ENCODE measurements at regions not wholly inside any gene's neighbourhood (a gene's known extent, or its start where the extent isn't known, plus 50 kb on each side); places are given as distances from the start of the nearest gene placed in this dataset.
"Not testable (repeated sequence)": the region's sequence is repeated elsewhere in the genome, so short reads cannot be mapped to it uniquely, and the experiment has no call there.

GRCh38 chr3:8366219-8366810 lies 135.3 kb upstream of the LMCD1 start:
- no peak for DNase-seq

DNA sequence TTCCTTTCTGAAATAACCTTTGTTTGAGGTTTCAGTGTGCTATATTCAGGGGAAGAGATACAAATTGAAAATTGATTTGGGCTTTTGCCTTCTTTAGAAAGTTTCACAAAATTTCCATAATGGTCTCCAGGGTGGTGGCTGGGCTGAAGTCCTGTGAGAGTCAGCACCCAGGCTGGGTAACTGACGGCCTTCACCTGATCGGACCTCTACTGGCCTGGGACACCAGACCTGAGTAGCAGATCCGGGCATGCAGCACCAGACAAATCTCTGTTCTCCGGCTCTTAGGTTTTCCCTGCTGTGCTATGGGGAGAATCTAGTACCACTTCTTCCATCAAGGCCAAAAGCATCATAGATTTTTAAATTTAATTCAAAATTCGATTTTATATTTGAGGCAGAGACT lies 133.0 kb upstream of the LMCD1 start:
- DNase-seq = no peak

DNA sequence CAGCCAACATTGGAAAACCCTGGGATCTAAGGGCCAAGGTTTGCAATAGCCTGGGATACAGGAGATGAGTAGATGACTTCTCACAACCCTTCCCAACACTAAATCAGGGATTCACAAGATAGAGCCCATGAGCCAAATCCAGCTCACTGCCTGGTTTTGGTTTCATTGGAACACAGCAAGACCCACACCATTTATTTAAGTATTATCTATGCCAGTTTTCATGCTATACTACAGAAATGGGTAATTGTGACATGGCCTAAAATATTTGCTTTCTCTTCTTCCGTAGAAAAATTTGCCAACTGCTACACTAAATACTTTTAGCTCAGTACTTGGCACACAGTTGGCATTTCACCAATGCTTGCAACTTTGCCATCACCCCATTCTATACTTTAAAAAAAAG lies 132.0 kb upstream of the LMCD1 start:
- DNase-seq = no peak

DNA sequence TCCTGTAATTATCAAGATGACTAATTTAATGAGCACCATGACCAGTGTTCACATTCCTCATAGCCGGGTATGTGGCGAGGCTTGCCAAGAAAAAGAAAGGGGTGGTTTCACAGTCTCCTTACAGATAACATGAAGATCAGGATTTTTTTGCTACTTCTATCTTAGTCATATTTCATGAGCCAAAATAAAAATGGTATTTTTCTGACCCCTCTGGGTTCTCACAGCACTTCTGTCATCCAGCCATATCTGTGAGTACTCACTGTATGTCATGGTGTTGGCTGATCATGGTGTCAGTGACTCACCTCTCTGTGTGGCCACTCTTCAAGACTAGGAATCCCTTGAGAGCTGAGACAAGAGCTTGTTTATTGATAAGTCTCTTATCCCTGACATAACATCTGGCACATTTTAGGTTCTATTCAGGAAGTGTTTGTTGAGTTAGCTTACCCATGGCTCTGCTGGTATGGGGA lies 130.5 kb upstream of the LMCD1 start:
- no peak for DNase-seq

GRCh38 chr3:8371960-8372463 lies 129.6 kb upstream of the LMCD1 start:
- DNase-seq = no peak

- no peak for DNase-seq
These were observed 120.5 kb upstream of the LMCD1 start for GRCh38 chr3:8380904-8381704.

DNA sequence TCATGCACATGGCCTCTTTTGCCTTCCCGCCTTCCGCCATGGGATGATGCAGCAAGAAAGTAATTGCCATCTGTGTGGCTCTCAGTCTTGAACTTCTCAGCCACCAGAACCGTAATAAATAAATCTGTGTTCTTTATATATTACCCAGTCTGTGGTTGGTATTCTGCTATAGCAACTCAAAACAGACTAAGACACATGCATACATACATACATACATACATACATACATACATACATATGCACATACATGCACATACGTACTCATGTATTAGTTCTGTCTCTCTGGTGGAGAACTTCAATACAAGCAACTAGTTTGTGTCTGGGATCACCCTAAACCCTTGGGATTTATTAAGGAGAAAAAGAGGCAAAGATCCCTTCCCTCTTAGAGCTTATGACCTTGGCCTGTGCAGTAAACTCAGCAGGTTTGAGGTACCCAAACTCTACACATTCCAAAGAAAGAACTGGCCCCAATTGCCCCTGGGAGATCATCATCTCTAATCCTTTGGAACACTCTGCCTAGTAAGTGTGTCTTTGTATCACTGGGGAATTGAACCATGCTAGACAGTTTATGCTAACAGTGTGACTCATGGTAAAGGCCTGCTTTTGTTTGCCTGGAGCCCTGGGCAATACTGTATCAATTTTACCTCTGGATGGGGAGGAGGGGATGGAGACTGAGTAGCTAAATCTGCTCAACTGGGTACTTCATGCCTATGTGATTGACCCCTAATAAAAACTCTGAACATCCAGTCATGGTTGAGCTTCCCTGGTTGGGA lies 115.6 kb upstream of the LMCD1 start:
- DNase-seq = no peak

DNA sequence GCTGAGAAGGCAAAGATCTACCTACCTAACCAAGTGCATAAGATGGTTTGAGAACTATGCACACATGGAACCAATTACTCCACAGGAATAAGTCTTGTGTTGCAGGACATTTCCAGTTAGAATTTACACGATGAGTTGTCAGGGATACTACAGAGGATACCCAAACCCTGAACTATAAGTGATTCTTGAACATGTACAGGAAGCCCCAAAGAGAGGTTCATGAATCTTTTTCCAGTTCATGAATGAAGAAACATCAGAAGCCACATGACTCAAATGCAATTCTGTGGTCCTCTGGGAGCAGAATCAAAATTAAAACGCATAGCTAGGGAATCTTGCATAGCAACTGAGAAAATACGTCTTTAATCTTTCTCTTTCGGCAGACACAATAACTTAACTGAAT lies 114.1 kb upstream of the LMCD1 start:
- no peak for DNase-seq

GRCh38 chr3:8399686-8400085 lies 101.9 kb upstream of the LMCD1 start:
- DNase-seq = no peak

GRCh38 chr3:8400911-8401310 lies 100.7 kb upstream of the LMCD1 start:
- DNase-seq = no peak

- no peak for DNase-seq
These were observed 97.6 kb upstream of the LMCD1 start for GRCh38 chr3:8403996-8404395.

DNA sequence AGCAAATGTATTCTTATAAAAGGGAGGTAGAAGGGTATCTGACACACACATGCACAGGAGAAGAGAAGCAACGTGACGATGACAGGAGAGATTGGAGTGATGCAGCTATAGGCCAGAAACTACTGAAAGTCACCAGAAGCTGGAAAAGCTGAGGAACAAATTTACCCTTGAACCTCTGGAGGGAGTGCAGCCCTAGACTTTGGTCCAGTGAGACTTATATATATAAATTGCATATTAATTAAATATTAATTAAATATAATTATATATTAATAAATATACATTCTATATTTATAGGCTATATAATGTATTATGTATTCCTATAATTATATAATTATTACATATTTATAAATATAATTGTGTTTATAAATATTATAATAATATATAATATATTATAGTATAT lies 96.5 kb upstream of the LMCD1 start:
- DNase-seq = no peak

DNA sequence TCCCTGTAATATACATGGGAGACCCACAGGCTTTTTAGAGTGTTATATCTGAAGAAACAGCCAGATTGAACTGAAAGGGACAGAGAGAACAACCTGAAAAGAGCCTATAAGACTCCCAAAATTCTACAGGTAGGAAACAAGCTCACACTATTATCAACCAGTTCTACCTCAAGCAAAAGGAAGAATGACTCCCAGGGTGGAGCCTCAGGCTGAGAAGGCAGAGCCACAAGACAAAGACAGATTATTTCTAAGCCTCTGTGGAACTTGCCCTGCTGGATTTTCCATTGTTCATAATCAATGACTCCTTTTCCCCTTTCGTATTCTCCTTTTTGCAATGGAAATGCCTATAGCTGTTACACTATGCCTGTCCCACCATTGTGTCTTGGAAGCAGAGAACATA lies 95.1 kb upstream of the LMCD1 start:
- no peak for DNase-seq

GRCh38 chr3:8413337-8413926 lies 88.2 kb upstream of the LMCD1 start:
- no peak for DNase-seq

GRCh38 chr3:8416965-8417364 lies 84.7 kb upstream of the LMCD1 start:
- no peak for DNase-seq

GRCh38 chr3:8420612-8421011 lies 81.0 kb upstream of the LMCD1 start:
- DNase-seq = no peak

DNA sequence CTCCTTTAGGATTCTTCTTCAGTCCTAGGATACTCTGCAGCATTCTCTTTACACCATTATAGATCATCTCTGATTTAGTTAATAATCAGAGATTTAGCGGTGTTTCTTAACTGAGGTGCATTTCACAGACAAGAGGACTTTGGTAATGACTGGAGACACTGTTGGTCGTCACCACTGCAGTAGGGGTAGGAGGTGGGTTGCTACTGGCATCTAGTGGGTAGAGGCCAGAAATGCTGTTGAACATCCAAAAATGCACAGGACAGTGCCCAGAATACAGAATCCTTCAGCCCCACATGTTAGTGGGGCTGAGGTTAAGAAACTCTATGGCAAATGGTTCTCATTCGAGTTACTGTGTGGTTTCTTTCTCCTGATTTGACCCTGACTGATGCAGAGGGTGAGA lies 80.4 kb upstream of the LMCD1 start:
- DNase-seq = no peak

- DNase-seq = no peak
These were observed 79.9 kb upstream of the LMCD1 start for GRCh38 chr3:8421711-8422110.

DNA sequence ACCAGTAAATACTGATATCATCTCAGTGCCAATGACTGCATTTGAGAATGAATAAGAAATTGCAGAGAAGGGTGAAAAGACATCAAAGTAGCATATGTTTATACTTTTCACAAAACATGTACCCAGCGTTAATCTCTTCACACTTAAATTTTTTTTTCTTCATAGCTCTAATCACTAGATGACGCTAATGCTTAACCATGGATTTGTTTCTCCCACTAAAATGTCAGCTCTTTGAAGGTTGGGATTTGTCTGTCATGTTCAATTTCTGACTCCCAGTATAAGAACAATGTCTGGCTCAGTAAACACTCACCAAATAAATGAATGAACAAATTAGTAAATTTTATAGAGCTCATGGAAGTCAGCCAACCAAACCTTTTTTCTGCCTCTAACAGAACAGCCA lies 78.3 kb upstream of the LMCD1 start:
- DNase-seq = peak; percentile 1

DNA sequence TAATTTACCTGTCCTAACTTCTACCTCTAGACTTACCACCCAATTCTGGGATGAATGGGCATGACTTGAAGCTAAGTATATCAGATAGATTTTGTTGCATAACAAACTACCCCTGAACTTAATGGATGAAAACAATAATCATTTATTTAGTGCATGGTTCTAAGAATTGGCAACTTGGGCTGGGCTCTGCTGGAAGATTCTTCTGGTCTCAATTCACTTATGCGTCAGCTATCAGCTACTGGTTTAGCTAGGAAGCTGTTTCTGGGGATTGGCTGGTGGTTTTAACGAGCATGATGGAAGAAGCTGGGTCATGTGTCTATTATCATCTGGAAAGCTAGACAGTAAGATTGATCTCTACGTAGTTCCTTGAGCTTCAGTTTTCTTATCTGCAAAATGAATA lies 77.3 kb upstream of the LMCD1 start:
- DNase-seq = no peak

- no peak for DNase-seq
These were observed 64.8 kb upstream of the LMCD1 start for GRCh38 chr3:8436661-8437287.

DNA sequence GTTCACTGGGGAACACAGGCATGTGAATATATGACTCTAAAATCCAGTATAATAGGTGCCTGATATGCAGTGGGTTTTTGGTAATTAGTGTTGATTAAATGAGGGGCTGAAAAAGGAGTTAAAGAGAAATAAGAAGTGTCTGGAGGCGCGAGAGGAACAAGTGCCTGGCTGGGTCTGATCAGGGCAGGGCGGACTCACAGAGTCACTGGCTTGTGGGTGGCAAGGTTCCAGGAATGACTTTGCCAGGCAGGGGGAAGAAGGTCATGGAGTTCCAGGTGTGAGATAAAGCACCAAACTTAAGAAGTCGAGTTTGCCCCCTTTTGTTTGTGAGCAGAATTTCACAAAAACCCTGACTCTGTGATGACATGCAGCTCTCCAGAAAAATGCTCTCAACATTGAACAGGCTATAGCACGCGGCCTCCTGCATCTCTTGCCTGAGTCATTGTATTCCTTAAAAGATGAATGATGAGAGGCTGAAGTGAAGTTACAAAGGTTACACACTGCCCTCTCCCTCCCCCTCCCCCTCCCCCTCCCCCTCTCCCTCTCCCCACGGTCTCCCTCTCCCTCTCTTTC lies 63.0 kb upstream of the LMCD1 start:
- no peak for DNase-seq

- DNase-seq = not testable (repeated sequence)
These were observed 61.5 kb upstream of the LMCD1 start for GRCh38 chr3:8440142-8440541.
